Fibroblast of lung (primary cell): ENCODE measurements at regions not wholly inside any gene's neighbourhood (a gene's known extent, or its start where the extent isn't known, plus 50 kb on each side); places are given as distances from the start of the nearest gene placed in this dataset.
A peak's percentile ranks its signal among the peaks of the same experiment; 100 is the strongest.

Experiments
- DNase-seq, 2 donors: peaks; one replicate each; pipeline versions ENCODE4 v3.0.0 to v3.0.0-alpha.2; 2010; ENCODE audit warnings: low read depth in 2 of 2
- H2AFZ ChIP-seq: 2 replicates; pipeline ENCODE4 v1.5.1; 2012; ENCODE audit warnings: low read length, control low read depth, inconsistent platforms
- H3K27ac ChIP-seq: 2 replicates; pipeline ENCODE4 v1.5.1; 2011; ENCODE audit warnings: low read length, control low read depth; ENCODE audit not compliant: insufficient read depth
- H3K27me3 ChIP-seq: 2 replicates; pipeline ENCODE4 v1.5.1; 2011; ENCODE audit warnings: mild to moderate bottlenecking, low read length; ENCODE audit not compliant: control insufficient read depth, insufficient read depth
- H3K36me3 ChIP-seq: 2 replicates; pipeline ENCODE4 v1.5.1; 2011; ENCODE audit warnings: low read length; ENCODE audit not compliant: control insufficient read depth, insufficient read depth
- H3K4me1 ChIP-seq: 2 replicates; pipeline ENCODE4 v1.5.1; 2011; ENCODE audit warnings: low read length; ENCODE audit not compliant: control insufficient read depth, insufficient read depth; ENCODE audit errors: extremely low read depth
- H3K4me2 ChIP-seq: 2 replicates; pipeline ENCODE4 v1.5.1; 2011; ENCODE audit warnings: low read length, control low read depth; ENCODE audit not compliant: insufficient read depth; ENCODE audit errors: extremely low read depth
- H3K4me3 ChIP-seq, 4 experiments: fragments of 200-600 bp in 1 of 4; sonication (generic) in 1 of 4; replicated peaks in 1 of 4; 2 replicates each; pipeline ENCODE4 v1.5.1; 2011 to 2016; ENCODE audit warnings: low read length in 4 of 4, low read depth in 3 of 4, mild to moderate bottlenecking in 3 of 4, control low read depth in 2 of 4, inconsistent platforms in 1 of 4, mixed read lengths in 1 of 4; ENCODE audit not compliant: insufficient read depth in 1 of 4; ENCODE audit errors: control extremely low read depth in 1 of 4
- H3K79me2 ChIP-seq: 2 replicates; pipeline ENCODE4 v1.5.1; 2012; ENCODE audit warnings: mild to moderate bottlenecking, low read length, inconsistent platforms; ENCODE audit not compliant: control insufficient read depth, insufficient read depth
- H3K9ac ChIP-seq: 2 replicates; pipeline ENCODE4 v1.5.1; 2011; ENCODE audit warnings: mild to moderate bottlenecking, low read length, control low read depth; ENCODE audit not compliant: insufficient read depth
- H3K9me3 ChIP-seq: 2 replicates; pipeline ENCODE4 v1.5.1; 2012; ENCODE audit warnings: low read depth, low read length; ENCODE audit not compliant: control insufficient read depth, insufficient read depth
- H4K20me1 ChIP-seq: 2 replicates; pipeline ENCODE4 v1.5.1; 2011; ENCODE audit warnings: low read length; ENCODE audit not compliant: control insufficient read depth, insufficient read depth; ENCODE audit errors: extremely low read depth
- EZH2 ChIP-seq: IDR thresholded peaks from 2 replicates; pipeline ENCODE4 v1.5.1; 2012; ENCODE audit warnings: low read length, control low read depth, mild to moderate bottlenecking; ENCODE audit errors: missing control alignments
- TF ChIP-seq, protein P1 (sequence below), 2 donors: IDR thresholded peaks in 1 of 2; conservative IDR thresholded peaks in 1 of 2; 1 replicate in 1 of 2; 2 replicates in 1 of 2; pipeline ENCODE4 v1.5.1; 2011 to 2012; ENCODE audit warnings: low read length in 2 of 2, control low read depth in 1 of 2, inconsistent platforms in 1 of 2, low read depth in 1 of 2, mild to moderate bottlenecking in 1 of 2

DNA sequence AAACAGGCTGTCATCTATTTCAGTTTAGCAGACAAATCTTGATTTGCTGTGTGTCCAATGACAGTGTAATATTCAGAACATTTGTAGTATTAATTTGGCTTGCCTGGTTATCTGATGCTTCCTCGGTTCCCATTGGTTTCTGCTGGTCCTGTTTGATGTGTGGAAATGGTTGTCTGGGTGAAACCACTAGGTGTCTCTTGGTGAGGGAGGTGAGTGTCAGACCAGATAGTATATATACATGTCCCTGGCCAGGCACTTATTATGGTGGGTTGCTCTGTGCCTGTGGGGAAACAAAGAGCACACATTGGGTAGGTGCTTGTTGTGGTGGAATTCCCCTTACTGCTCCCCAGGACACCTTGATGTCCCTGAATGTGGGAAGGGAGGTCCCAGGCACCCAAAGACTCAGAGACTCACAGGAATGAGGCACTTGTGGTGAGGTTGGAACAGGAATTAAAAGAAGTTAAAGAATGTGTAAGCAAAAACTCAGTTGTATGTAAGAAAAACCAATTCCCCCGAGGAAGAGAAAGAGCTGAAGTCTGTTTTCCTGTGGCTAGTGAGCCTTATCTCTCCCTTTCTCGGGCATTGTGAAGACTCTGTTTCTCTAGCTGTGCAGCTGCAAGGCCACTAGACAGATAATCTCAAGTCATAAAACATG lies 1519.1 kb downstream of the BRINP3 start:
- TF ChIP-seq, protein P1, sequence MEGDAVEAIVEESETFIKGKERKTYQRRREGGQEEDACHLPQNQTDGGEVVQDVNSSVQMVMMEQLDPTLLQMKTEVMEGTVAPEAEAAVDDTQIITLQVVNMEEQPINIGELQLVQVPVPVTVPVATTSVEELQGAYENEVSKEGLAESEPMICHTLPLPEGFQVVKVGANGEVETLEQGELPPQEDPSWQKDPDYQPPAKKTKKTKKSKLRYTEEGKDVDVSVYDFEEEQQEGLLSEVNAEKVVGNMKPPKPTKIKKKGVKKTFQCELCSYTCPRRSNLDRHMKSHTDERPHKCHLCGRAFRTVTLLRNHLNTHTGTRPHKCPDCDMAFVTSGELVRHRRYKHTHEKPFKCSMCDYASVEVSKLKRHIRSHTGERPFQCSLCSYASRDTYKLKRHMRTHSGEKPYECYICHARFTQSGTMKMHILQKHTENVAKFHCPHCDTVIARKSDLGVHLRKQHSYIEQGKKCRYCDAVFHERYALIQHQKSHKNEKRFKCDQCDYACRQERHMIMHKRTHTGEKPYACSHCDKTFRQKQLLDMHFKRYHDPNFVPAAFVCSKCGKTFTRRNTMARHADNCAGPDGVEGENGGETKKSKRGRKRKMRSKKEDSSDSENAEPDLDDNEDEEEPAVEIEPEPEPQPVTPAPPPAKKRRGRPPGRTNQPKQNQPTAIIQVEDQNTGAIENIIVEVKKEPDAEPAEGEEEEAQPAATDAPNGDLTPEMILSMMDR (conservative IDR thresholded peaks at IDR 0.05 in 1 of 2, IDR thresholded peaks at IDR 0.05 in 1 of 2; ENCODE audit: low read depth in 1 of 2, low read length in 2 of 2): no peak
- TF ChIP-seq EZH2: no peak
- Histone ChIP-seq H3K27ac (no peak overlapping the region), H3K36me3 (no peaks in the 10 kb centered on the region), H3K79me2 (no peaks in the 10 kb centered on the region), H4K20me1 (no peaks in the 10 kb centered on the region), H3K9me3 (no peaks in the 10 kb centered on the region), H2AFZ (no peak overlapping the region), H3K4me2 (no peak overlapping the region), H3K4me3 (no peak overlapping the region), H3K9ac (no peak overlapping the region), H3K27me3 (no peaks in the 10 kb centered on the region), H3K4me1 (no peaks in the 10 kb centered on the region)
- peak in 1 of 2 donors; percentile 48 for DNase-seq

DNA sequence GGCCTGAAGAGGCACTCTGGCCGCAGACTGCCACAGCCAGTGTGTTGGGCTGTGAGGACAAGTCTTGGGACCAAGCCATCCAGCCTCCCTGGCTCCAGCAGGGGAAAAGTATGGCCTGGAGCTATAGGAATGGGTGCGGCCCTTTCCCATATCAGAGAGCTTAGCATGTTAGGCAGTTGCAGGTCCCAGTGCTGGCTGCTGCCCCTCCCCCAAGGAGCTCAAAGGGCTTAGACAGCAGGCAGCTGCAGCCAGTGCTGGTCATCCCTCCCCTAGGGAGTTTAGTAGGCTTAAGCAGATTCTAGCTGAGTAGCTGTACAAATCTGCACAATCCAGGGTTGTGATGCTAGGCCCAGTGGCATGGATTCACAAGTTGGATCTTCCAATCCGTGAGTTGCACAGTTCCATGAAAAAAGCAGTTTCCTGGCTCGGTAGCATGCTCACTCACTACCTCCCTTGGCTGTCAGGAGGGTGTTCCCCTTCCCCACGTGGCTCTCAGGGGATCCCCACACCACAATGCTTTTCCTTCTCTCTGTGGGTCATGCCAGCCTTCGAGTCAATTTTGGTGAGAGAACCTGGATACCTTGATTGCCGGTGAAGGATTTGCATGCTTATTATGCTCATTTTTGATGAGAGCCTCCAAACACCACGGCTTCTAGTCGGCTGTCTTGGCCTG lies 1490.8 kb downstream of the BRINP3 start:
- no peak for DNase-seq
- TF ChIP-seq, protein P1 (conservative IDR thresholded peaks at IDR 0.05 in 1 of 2, IDR thresholded peaks at IDR 0.05 in 1 of 2; ENCODE audit: low read depth in 1 of 2, low read length in 2 of 2): no peak
- no peak for TF ChIP-seq EZH2

DNA sequence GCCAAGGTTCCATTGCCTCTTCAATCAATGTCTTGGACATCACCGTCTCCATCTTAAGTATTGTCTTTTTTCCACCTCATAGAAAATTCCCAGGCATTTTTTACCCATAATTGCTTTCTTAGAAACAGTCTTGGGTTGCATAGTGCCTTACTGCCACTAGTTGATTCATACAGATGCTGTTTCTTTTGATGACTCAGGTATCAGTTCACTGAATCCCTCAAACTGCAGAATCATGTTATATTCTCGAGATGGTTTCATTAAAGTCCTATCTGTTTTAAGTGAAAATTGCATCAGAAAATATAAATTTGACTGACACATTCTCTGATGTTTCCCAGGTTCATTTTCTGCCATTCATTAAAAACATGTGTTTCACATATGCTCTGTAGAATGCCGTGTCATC lies 1489.1 kb downstream of the BRINP3 start:
- Histone ChIP-seq H3K27me3 (no peaks in the 10 kb centered on the region), H3K9me3 (no peaks in the 10 kb centered on the region), H3K36me3 (no peaks in the 10 kb centered on the region), H3K4me2 (no peak overlapping the region), H2AFZ (no peak overlapping the region), H3K4me3 (no peak overlapping the region), H3K9ac (no peak overlapping the region), H4K20me1 (no peaks in the 10 kb centered on the region), H3K4me1 (no peaks in the 10 kb centered on the region), H3K27ac (no peak overlapping the region), H3K79me2 (no peaks in the 10 kb centered on the region)
- no peak for DNase-seq
- TF ChIP-seq EZH2: no peak
- TF ChIP-seq, protein P1 (conservative IDR thresholded peaks at IDR 0.05 in 1 of 2, IDR thresholded peaks at IDR 0.05 in 1 of 2; ENCODE audit: low read depth in 1 of 2, low read length in 2 of 2): no peak

More for the DNA sequence above, 1490.8 kb downstream of the BRINP3 start:
- Histone ChIP-seq H4K20me1 (no peaks in the 10 kb centered on the region), H3K27ac (no peak overlapping the region), H3K79me2 (no peaks in the 10 kb centered on the region), H3K27me3 (no peaks in the 10 kb centered on the region), H3K4me2 (no peak overlapping the region), H3K36me3 (no peaks in the 10 kb centered on the region), H3K4me3 (no peak overlapping the region), H3K9ac (no peak overlapping the region), H2AFZ (no peak overlapping the region), H3K9me3 (no peaks in the 10 kb centered on the region), H3K4me1 (no peaks in the 10 kb centered on the region)
